GM12878 (cell line): ENCODE measurements at regions not wholly inside any gene's neighbourhood (a gene's known extent, or its start where the extent isn't known, plus 50 kb on each side); places are given as distances from the start of the nearest gene placed in this dataset.

Source experiments
- ATAC-seq: fragments of 200-7000 bp; cut with Tn5 transposase; 3 replicates; pipeline ENCODE4 v1.9.1; 2020; ENCODE audit warnings: mild to moderate bottlenecking, moderate library complexity
- BruUV-seq: library from RNA; stranded (reverse); fragments of 400-500 nt; replicated peaks from 2 replicates; lab custom pipeline; 2021; lab: Mats Ljungman, UMichigan
- CTCF ChIA-PET: fragments of 300-600 bp; sonication (Branson Sonifier 250); formaldehyde crosslinking; extraction: SDS; loops from one replicate; lab custom pipeline; 2021; ENCODE audit warnings: inconsistent platforms; lab: Yijun Ruan, JAX
- POLR2A ChIA-PET: fragments of 350-600 bp; formaldehyde crosslinking; extraction: SDS; loops from one replicate; lab custom pipeline; 2021; ENCODE audit warnings: inconsistent platforms; lab: Charles Lee
- RAD21 ChIA-PET: fragments of 300-600 bp; sonication (Branson Sonifier 250); formaldehyde crosslinking; loops from one replicate; lab custom pipeline; 2023; ENCODE audit warnings: antibody characterized with exemption; ENCODE audit not compliant: unreplicated experiment; lab: Charles Lee
- SMC1A ChIA-PET: fragments of 300-600 bp; sonication (Branson Sonifier 250); formaldehyde crosslinking; loops from one replicate; lab custom pipeline; 2023; ENCODE audit not compliant: unreplicated experiment, uncharacterized antibody; lab: Charles Lee
- DNase-seq: peaks from one replicate; pipeline ENCODE4 v3.0.0-alpha.2; 2011; ENCODE audit warnings: low read depth, low spot score
- FAIRE-seq: peaks from 3 replicates; lab custom pipeline; 2011; peaks lifted over from hg19 to GRCh38; lab: Jason Lieb, UNC
- H2AFZ ChIP-seq: 2 replicates; pipeline ENCODE4 v1.6.0; 2011; ENCODE audit warnings: low read depth, low read length, control low read depth; ENCODE audit not compliant: control insufficient read depth
- H3K27ac ChIP-seq: 2 replicates; pipeline ENCODE4 v1.5.1; 2011; ENCODE audit warnings: control low read depth; ENCODE audit not compliant: control insufficient read depth, insufficient read depth
- H3K27me3 ChIP-seq, 2 experiments: replicated peaks in 1 of 2; 2 replicates each; pipeline versions ENCODE4 v1.6.0 to v1.6.1; 2011; ENCODE audit warnings: low read length in 1 of 2; ENCODE audit not compliant: control insufficient read depth in 2 of 2, insufficient read depth in 2 of 2
- H3K36me3 ChIP-seq, 2 experiments: 2 replicates each; pipeline ENCODE4 v1.5.1; 2011; ENCODE audit warnings: low read length in 1 of 2; ENCODE audit not compliant: control insufficient read depth in 2 of 2, insufficient read depth in 2 of 2
- H3K4me1 ChIP-seq: 2 replicates; pipeline ENCODE4 v1.6.1; 2011; ENCODE audit warnings: mild to moderate bottlenecking, low read length, moderate library complexity, mixed read lengths; ENCODE audit not compliant: control insufficient read depth, insufficient read depth
- H3K4me2 ChIP-seq: 2 replicates; pipeline ENCODE4 v1.6.0; 2011; ENCODE audit warnings: control low read depth; ENCODE audit not compliant: control insufficient read depth, insufficient read depth
- H3K4me3 ChIP-seq: fragments of 200-600 bp; sonication (generic); 2 replicates; pipeline ENCODE4 v1.5.1; 2016
- H3K79me2 ChIP-seq: 2 replicates; pipeline ENCODE4 v1.6.0; 2011; ENCODE audit warnings: low read length; ENCODE audit not compliant: control insufficient read depth, insufficient read depth
- H3K9ac ChIP-seq: 2 replicates; pipeline ENCODE4 v1.8.0; 2011; ENCODE audit warnings: low read length, control low read depth, mixed read lengths; ENCODE audit not compliant: control insufficient read depth, insufficient read depth
- H3K9me3 ChIP-seq: replicated peaks from 3 replicates; pipeline ENCODE4 v1.5.1; 2011; ENCODE audit warnings: mild to moderate bottlenecking, low read length; ENCODE audit not compliant: control insufficient read depth, insufficient read depth
- H4K20me1 ChIP-seq: 2 replicates; pipeline ENCODE4 v1.6.0; 2011; ENCODE audit not compliant: control insufficient read depth, insufficient read depth
- BACH1 ChIP-seq: fragments of 450-650 bp; IDR thresholded peaks from 2 replicates; pipeline ENCODE4 v1.6.1; 2017; ENCODE audit warnings: mild to moderate bottlenecking, borderline replicate concordance
- CBX5 ChIP-seq: sonication (generic); IDR thresholded peaks from 2 replicates; pipeline ENCODE4 v1.6.1; 2016; ENCODE audit warnings: low read depth, moderate library complexity, mild to moderate bottlenecking, inconsistent platforms
- CEBPB ChIP-seq, 2 experiments: fragments of 150-350 bp in 1 of 2; IDR thresholded peaks; 2 replicates each; pipeline ENCODE4 v1.6.1; 2012 to 2014; ENCODE audit warnings: low read depth in 2 of 2, low read length in 2 of 2, borderline replicate concordance in 1 of 2, inconsistent platforms in 1 of 2
- CHD1 ChIP-seq: IDR thresholded peaks from 2 replicates; pipeline ENCODE4 v1.6.1; 2012; ENCODE audit warnings: low read depth, low read length, improper control_type of control experiment
- CHD2 ChIP-seq: IDR thresholded peaks from 2 replicates; pipeline ENCODE4 v1.6.1; 2011; ENCODE audit warnings: low read depth, low read length, improper control_type of control experiment, borderline replicate concordance
- E4F1 ChIP-seq: fragments of 450-650 bp; IDR thresholded peaks from 2 replicates; pipeline ENCODE4 v1.6.1; 2018; ENCODE audit warnings: borderline replicate concordance, mild to moderate bottlenecking; ENCODE audit not compliant: partially characterized antibody
- FOS ChIP-seq: IDR thresholded peaks from 3 replicates; pipeline ENCODE4 v1.6.1; 2011; ENCODE audit warnings: borderline replicate concordance; ENCODE audit not compliant: insufficient read length; ENCODE audit errors: extremely low read depth
- KAT2A ChIP-seq: conservative IDR thresholded peaks from 2 replicates; pipeline ENCODE4 v1.6.1; 2011; ENCODE audit warnings: low read depth, low read length; ENCODE audit not compliant: control insufficient read depth
- MEF2B ChIP-seq: fragments of 450-650 bp; IDR thresholded peaks from 2 replicates; pipeline ENCODE4 v1.6.1; 2018; ENCODE audit warnings: mild to moderate bottlenecking, moderate library complexity; ENCODE audit not compliant: partially characterized antibody, poor library complexity, severe bottlenecking
- MXI1 ChIP-seq: fragments of 150-350 bp; IDR thresholded peaks from 2 replicates; pipeline ENCODE4 v1.6.1; 2011; ENCODE audit warnings: low read depth, mild to moderate bottlenecking, inconsistent platforms, low read length, improper control_type of control experiment
- PBX3 ChIP-seq: IDR thresholded peaks from 2 replicates; pipeline ENCODE4 v1.6.1; 2011; ENCODE audit warnings: mild to moderate bottlenecking, low read depth, low read length, moderate library complexity; ENCODE audit not compliant: insufficient replicate concordance
- POLR2AphosphoS2 ChIP-seq: IDR thresholded peaks from 2 replicates; pipeline ENCODE4 v1.6.1; 2011; ENCODE audit warnings: low read depth, mild to moderate bottlenecking, low read length, improper control_type of control experiment, moderate library complexity
- RB1 ChIP-seq: fragments of 450-650 bp; formaldehyde crosslinking; IDR thresholded peaks from 2 replicates; pipeline ENCODE4 v1.6.1; 2017; ENCODE audit warnings: mild to moderate bottlenecking, borderline replicate concordance
- RCOR1 ChIP-seq: conservative IDR thresholded peaks from 2 replicates; pipeline ENCODE4 v1.6.1; 2012; ENCODE audit warnings: low read depth, low read length, improper control_type of control experiment
- REST ChIP-seq: IDR thresholded peaks from 2 replicates; pipeline ENCODE4 v1.6.1; 2012; ENCODE audit warnings: mild to moderate bottlenecking, low read depth, low read length
- RUNX3 ChIP-seq: IDR thresholded peaks from 2 replicates; pipeline ENCODE4 v1.6.1; 2012; ENCODE audit warnings: low read length, inconsistent platforms
- SREBF1 ChIP-seq: IDR thresholded peaks from 2 replicates; pipeline ENCODE4 v1.6.1; 2012; ENCODE audit warnings: mild to moderate bottlenecking, low read length
- STAT1 ChIP-seq: fragments of 450-650 bp; conservative IDR thresholded peaks from 2 replicates; pipeline ENCODE4 v1.6.1; 2014; ENCODE audit warnings: antibody characterized with exemption, mild to moderate bottlenecking
- WGBS: methylation state at CpG from one replicate; pipeline ENCODE4 v1.1.6; 2016; ENCODE audit warnings: low lambda C conversion rate; ENCODE audit not compliant: insufficient replicate concordance, insufficient coverage; ENCODE audit errors: missing lambda C conversion rate; 5-methylcytosine and 5-hydroxymethylcytosine counted together
- in situ Hi-C: fragments of 300-500 bp; cut with MboI; formaldehyde crosslinking; loops from 9 replicates; pipeline ENCODE4 v1.14.3; 2018; ENCODE audit warnings: mixed read lengths
- intact Hi-C: fragments of 100-400 bp; cut with micrococcal nuclease; formaldehyde crosslinking; loops from one replicate; pipeline ENCODE4 v1.14.2; 2022; ENCODE audit not compliant: unreplicated experiment

GRCh38 chr2:235230821-235231601 is 262.8 kb upstream of the AGAP1 start:
- Histone ChIP-seq H3K4me2 (no peak overlapping the region), H3K4me3 (no peak overlapping the region), H3K36me3 (no peaks in the 10 kb centered on the region), H3K79me2 (no peaks in the 10 kb centered on the region), H3K27ac (no peak overlapping the region), H3K9me3 (no peaks in the 10 kb centered on the region), H3K9ac (no peak overlapping the region), H2AFZ (no peak overlapping the region), H4K20me1 (no peaks in the 10 kb centered on the region), H3K27me3 (no peaks in the 10 kb centered on the region), H3K4me1 (no peaks in the 10 kb centered on the region)
- DNase-seq, result no peak
- intact Hi-C loops, result no loop called here
- SMC1A ChIA-PET, result no interaction called here
- RAD21 ChIA-PET, result no interaction called here
- POLR2A ChIA-PET, result no interaction called here
- no TSS peak for BruUV-seq
- WGBS, result 46% methylated on average over 8 of the region's 8 CpGs
- FAIRE-seq, result no peak
- no peak for ATAC-seq
- in situ Hi-C loops, result no loop called here
- CTCF ChIA-PET, result no interaction called here
- no peak for TF ChIP-seq CBX5
- no peak for TF ChIP-seq MEF2B
- TF ChIP-seq STAT1, result no peak
- no peak for TF ChIP-seq PBX3
- TF ChIP-seq POLR2AphosphoS2, result no peak
- no peak for TF ChIP-seq CHD1
- TF ChIP-seq MXI1, result no peak
- TF ChIP-seq RB1, result no peak
- TF ChIP-seq FOS, result no peak
- TF ChIP-seq BACH1, result no peak
- TF ChIP-seq REST, result no peak
- no peak for TF ChIP-seq CHD2
- TF ChIP-seq RCOR1, result no peak
- TF ChIP-seq E4F1, result no peak
- no peak for TF ChIP-seq CEBPB (IDR thresholded peaks at IDR 0.05; ENCODE audit: borderline replicate concordance in 1 of 2, low read depth in 2 of 2, low read length in 2 of 2)
- TF ChIP-seq RUNX3, result no peak
- no peak for TF ChIP-seq KAT2A
- no peak for TF ChIP-seq SREBF1
